Activated naive CD8-positive, alpha-beta T cell treated with anti-CD3 and anti-CD28 coated beads for 36 hours (primary cell): ENCODE measurements at regions not wholly inside any gene's neighbourhood (a gene's known extent, or its start where the extent isn't known, plus 50 kb on each side); places are given as distances from the start of the nearest gene placed in this dataset.

Experiments used
- DNase-seq: peaks from one replicate; pipeline ENCODE4 v3.0.0; 2021
- H3K27ac Mint-ChIP-seq: one replicate; pipeline ENCODE4 v1.8.0; 2022; ENCODE audit warnings: mild to moderate bottlenecking, moderate library complexity, mixed read lengths
- H3K27me3 Mint-ChIP-seq: one replicate; pipeline ENCODE4 v1.8.0; 2022; ENCODE audit warnings: mild to moderate bottlenecking, mixed read lengths
- H3K36me3 Mint-ChIP-seq: one replicate; pipeline ENCODE4 v1.8.0; 2021; ENCODE audit warnings: mild to moderate bottlenecking, mixed read lengths
- H3K4me1 Mint-ChIP-seq: one replicate; pipeline ENCODE4 v1.8.0; 2021; ENCODE audit warnings: mixed read lengths
- H3K4me3 Mint-ChIP-seq: one replicate; pipeline ENCODE4 v1.8.0; 2022; ENCODE audit warnings: mild to moderate bottlenecking, moderate library complexity, mixed read lengths
- H3K9me3 Mint-ChIP-seq: one replicate; pipeline ENCODE4 v1.8.0; 2022; ENCODE audit warnings: mixed read lengths

GRCh38 chr5:56710826-56711590 lies 104.3 kb upstream of the MAP3K1 start:
- no peak for DNase-seq
- Mint-ChIP-seq H3K36me3 (peaks cover 2% of the 10 kb centered on the region), H3K4me1 (no peaks in the 10 kb centered on the region), H3K4me3 (no peak overlapping the region), H3K27ac (no peak overlapping the region), H3K27me3 (no peaks in the 10 kb centered on the region), H3K9me3 (peaks cover 9% of the 10 kb centered on the region)

- H3K4me1 Mint-ChIP-seq = peaks cover 2% of the 10 kb centered on the region
- peaks cover 9% of the 10 kb centered on the region for H3K9me3 Mint-ChIP-seq
- no peak overlapping the region for H3K4me3 Mint-ChIP-seq
- H3K27me3 Mint-ChIP-seq = no peaks in the 10 kb centered on the region
- no peak for DNase-seq
- peaks cover 2% of the 10 kb centered on the region for H3K36me3 Mint-ChIP-seq
- no peak overlapping the region for H3K27ac Mint-ChIP-seq
These were observed 108.8 kb upstream of the MAP3K1 start for GRCh38 chr5:56706504-56706903.

- Mint-ChIP-seq H3K27me3 (no peaks in the 10 kb centered on the region), H3K36me3 (peaks cover 2% of the 10 kb centered on the region), H3K4me1 (peaks cover 9% of the 10 kb centered on the region), H3K9me3 (peaks cover 9% of the 10 kb centered on the region), H3K27ac (no peak overlapping the region), H3K4me3 (no peak overlapping the region)
- DNase-seq = no peak
These were observed 110.1 kb upstream of the MAP3K1 start for GRCh38 chr5:56705217-56705616.

GRCh38 chr5:56703952-56704351 lies 111.4 kb upstream of the MAP3K1 start:
- no peak for DNase-seq
- Mint-ChIP-seq H3K36me3 (no peaks in the 10 kb centered on the region), H3K27me3 (no peaks in the 10 kb centered on the region), H3K4me1 (peaks cover 11% of the 10 kb centered on the region), H3K27ac (no peak overlapping the region), H3K4me3 (no peak overlapping the region), H3K9me3 (peaks cover 3% of the 10 kb centered on the region)

GRCh38 chr5:56700711-56701110 lies 114.6 kb upstream of the MAP3K1 start:
- no peaks in the 10 kb centered on the region for H3K9me3 Mint-ChIP-seq
- H3K27ac Mint-ChIP-seq = no peak overlapping the region
- DNase-seq = no peak
- H3K4me3 Mint-ChIP-seq = no peak overlapping the region
- no peaks in the 10 kb centered on the region for H3K27me3 Mint-ChIP-seq
- no peaks in the 10 kb centered on the region for H3K36me3 Mint-ChIP-seq
- peaks cover 18% of the 10 kb centered on the region for H3K4me1 Mint-ChIP-seq

GRCh38 chr5:56699538-56699937 lies 115.8 kb upstream of the MAP3K1 start:
- no peaks in the 10 kb centered on the region for H3K36me3 Mint-ChIP-seq
- no peak overlapping the region for H3K27ac Mint-ChIP-seq
- H3K9me3 Mint-ChIP-seq = no peaks in the 10 kb centered on the region
- no peaks in the 10 kb centered on the region for H3K27me3 Mint-ChIP-seq
- H3K4me3 Mint-ChIP-seq = no peak overlapping the region
- peaks cover 18% of the 10 kb centered on the region for H3K4me1 Mint-ChIP-seq
- no peak for DNase-seq

- Mint-ChIP-seq H3K27ac (no peak overlapping the region), H3K27me3 (no peaks in the 10 kb centered on the region), H3K9me3 (no peaks in the 10 kb centered on the region), H3K4me1 (peaks cover 20% of the 10 kb centered on the region), H3K36me3 (no peaks in the 10 kb centered on the region), H3K4me3 (no peak overlapping the region)
- no peak for DNase-seq
These were observed 116.6 kb upstream of the MAP3K1 start for GRCh38 chr5:56698463-56699381.

- Mint-ChIP-seq H3K4me1 (peaks cover 34% of the 10 kb centered on the region), H3K36me3 (peaks cover 1% of the 10 kb centered on the region), H3K27ac (no peak overlapping the region)
These were observed 118.4 kb upstream of the MAP3K1 start for GRCh38 chr5:56696900-56697299.

GRCh38 chr5:56693220-56693579 lies 122.1 kb upstream of the MAP3K1 start:
- H3K4me3 Mint-ChIP-seq = no peak overlapping the region
- H3K4me1 Mint-ChIP-seq = peaks cover 28% of the 10 kb centered on the region
- DNase-seq = peak; percentile 6

More at GRCh38 chr5:56696900-56697299, 118.4 kb upstream of the MAP3K1 start:
- Mint-ChIP-seq H3K9me3 (peaks cover 3% of the 10 kb centered on the region), H3K4me3 (no peak overlapping the region), H3K27me3 (no peaks in the 10 kb centered on the region)
- no peak for DNase-seq

GRCh38 chr5:56692359-56693219 lies 122.8 kb upstream of the MAP3K1 start:
- Mint-ChIP-seq H3K9me3 (peaks cover 3% of the 10 kb centered on the region), H3K4me1 (peaks cover 28% of the 10 kb centered on the region), H3K27me3 (no peaks in the 10 kb centered on the region), H3K4me3 (peak overlapping the region; percentile 3), H3K27ac (no peak overlapping the region), H3K36me3 (peaks cover 4% of the 10 kb centered on the region)
- no peak for DNase-seq

More at GRCh38 chr5:56693220-56693579, 122.1 kb upstream of the MAP3K1 start:
- Mint-ChIP-seq H3K9me3 (peaks cover 3% of the 10 kb centered on the region), H3K36me3 (peaks cover 3% of the 10 kb centered on the region), H3K27ac (no peak overlapping the region), H3K27me3 (no peaks in the 10 kb centered on the region)

- Mint-ChIP-seq H3K4me3 (no peak overlapping the region), H3K9me3 (peaks cover 3% of the 10 kb centered on the region), H3K36me3 (peaks cover 4% of the 10 kb centered on the region), H3K27ac (no peak overlapping the region), H3K4me1 (peaks cover 23% of the 10 kb centered on the region), H3K27me3 (no peaks in the 10 kb centered on the region)
- DNase-seq = no peak
These were observed 126.9 kb upstream of the MAP3K1 start for GRCh38 chr5:56688402-56688801.

- no peak overlapping the region for H3K27ac Mint-ChIP-seq
- no peak overlapping the region for H3K4me3 Mint-ChIP-seq
- no peaks in the 10 kb centered on the region for H3K27me3 Mint-ChIP-seq
- peaks cover 3% of the 10 kb centered on the region for H3K36me3 Mint-ChIP-seq
- no peak for DNase-seq
- H3K4me1 Mint-ChIP-seq = peaks cover 12% of the 10 kb centered on the region
- H3K9me3 Mint-ChIP-seq = no peaks in the 10 kb centered on the region
These were observed 128.8 kb upstream of the MAP3K1 start for GRCh38 chr5:56686337-56687195.

GRCh38 chr5:56685503-56686217 lies 129.7 kb upstream of the MAP3K1 start:
- peaks cover 8% of the 10 kb centered on the region for H3K4me1 Mint-ChIP-seq
- H3K9me3 Mint-ChIP-seq = no peaks in the 10 kb centered on the region

More at GRCh38 chr5:56685503-56686217, 129.7 kb upstream of the MAP3K1 start:
- no peak overlapping the region for H3K4me3 Mint-ChIP-seq
- H3K27me3 Mint-ChIP-seq = no peaks in the 10 kb centered on the region
- no peak for DNase-seq
- peaks cover 1% of the 10 kb centered on the region for H3K36me3 Mint-ChIP-seq
- H3K27ac Mint-ChIP-seq = peak overlapping the region; percentile 39
